NCI-H446 (cell line): ENCODE measurements at regions not wholly inside any gene's neighbourhood (a gene's known extent, or its start where the extent isn't known, plus 50 kb on each side); places are given as distances from the start of the nearest gene placed in this dataset.
"Not testable (repeated sequence)": the region's sequence is repeated elsewhere in the genome, so short reads cannot be mapped to it uniquely, and the experiment has no call there.

Experiments
- DNase-seq, 2 experiments: peaks; one replicate each; lab custom pipeline; 2025; lab: John Stamatoyannopoulos, UW

GRCh38 chr2:91839904-91840868 is 3031.0 kb upstream of the TEKT4 start:
- no peak for DNase-seq

- DNase-seq: not testable (repeated sequence)
Measured at GRCh38 chr2:91842264-91842663, 3029.0 kb upstream of the TEKT4 start.

- DNase-seq: not testable (repeated sequence)
Measured at GRCh38 chr2:91842913-91843312, 3028.3 kb upstream of the TEKT4 start.

- DNase-seq: not testable (repeated sequence)
Measured at GRCh38 chr2:91843723-91844450, 3027.3 kb upstream of the TEKT4 start.

GRCh38 chr2:91844451-91844825 is 3026.8 kb upstream of the TEKT4 start:
- not testable (repeated sequence) for DNase-seq

GRCh38 chr2:91846388-91846787 is 3024.8 kb upstream of the TEKT4 start:
- DNase-seq: not testable (repeated sequence)

GRCh38 chr2:91851689-91852420 is 3019.4 kb upstream of the TEKT4 start:
- not testable (repeated sequence) for DNase-seq

- not testable (repeated sequence) for DNase-seq
Measured at GRCh38 chr2:91856971-91857370, 3014.3 kb upstream of the TEKT4 start.

- not testable (repeated sequence) for DNase-seq
Measured at GRCh38 chr2:91857711-91858110, 3013.5 kb upstream of the TEKT4 start.

GRCh38 chr2:91871716-91872115 is 2999.5 kb upstream of the TEKT4 start:
- not testable (repeated sequence) for DNase-seq

- not testable (repeated sequence) for DNase-seq
Measured at GRCh38 chr2:91873416-91873815, 2997.8 kb upstream of the TEKT4 start.

GRCh38 chr2:91877658-91878210 is 2993.5 kb upstream of the TEKT4 start:
- DNase-seq: not testable (repeated sequence)

- DNase-seq: not testable (repeated sequence)
Measured at GRCh38 chr2:91895091-91895490, 2976.1 kb upstream of the TEKT4 start.

GRCh38 chr2:91917602-91918001 is 2953.6 kb upstream of the TEKT4 start:
- DNase-seq: not testable (repeated sequence)
